H1 (cell line): ENCODE measurements at regions not wholly inside any gene's neighbourhood (a gene's known extent, or its start where the extent isn't known, plus 50 kb on each side); places are given as distances from the start of the nearest gene placed in this dataset.

ENCODE experiments used
- CTCF ChIA-PET: fragments of 300-600 bp; sonication (Branson Sonifier 250); formaldehyde crosslinking; loops from one replicate; lab custom pipeline; 2021; ENCODE audit not compliant: partially characterized antibody; lab: Charles Lee
- POLR2A ChIA-PET: fragments of 300-600 bp; sonication (Branson Sonifier 250); formaldehyde crosslinking; loops from one replicate; lab custom pipeline; 2021; ENCODE audit warnings: inconsistent platforms; ENCODE audit not compliant: partially characterized antibody; lab: Charles Lee
- DNase-seq, 2 experiments: peaks; one replicate each; pipeline versions ENCODE4 v3.0.0 to v3.0.0-alpha.2; 2010 to 2022; ENCODE audit warnings: low spot score in 2 of 2, low read depth in 1 of 2, mixed read lengths in 1 of 2
- FAIRE-seq: peaks from 2 replicates; lab custom pipeline; 2011; peaks lifted over from hg19 to GRCh38; lab: Jason Lieb, UNC
- H2AFZ ChIP-seq: 2 replicates; pipeline ENCODE4 v1.8.1; 2012; ENCODE audit warnings: low read length, inconsistent platforms
- H2AK5ac ChIP-seq: 2 replicates; pipeline ENCODE4 v1.6.1; 2013; ENCODE audit warnings: low read depth, low read length
- H2BK120ac ChIP-seq: replicated peaks from 2 replicates; pipeline ENCODE3; 2013; ENCODE audit warnings: low read depth, low read length, inconsistent platforms
- H2BK12ac ChIP-seq: 2 replicates; pipeline ENCODE4 v1.6.1; 2013; ENCODE audit warnings: low read depth, low read length
- H2BK15ac ChIP-seq: 2 replicates; pipeline ENCODE4 v1.6.1; 2013; ENCODE audit warnings: low read length
- H2BK20ac ChIP-seq: 2 replicates; pipeline ENCODE4 v1.6.1; 2013; ENCODE audit warnings: low read length
- H2BK5ac ChIP-seq: 2 replicates; pipeline ENCODE4 v1.6.1; 2013; ENCODE audit warnings: low read depth, low read length
- H3K14ac ChIP-seq: 2 replicates; pipeline ENCODE4 v1.6.1; 2013; ENCODE audit warnings: inconsistent platforms; ENCODE audit not compliant: insufficient read length
- H3K18ac ChIP-seq: 2 replicates; pipeline ENCODE4 v1.6.1; 2013; ENCODE audit warnings: low read length; ENCODE audit errors: extremely low read depth
- H3K23ac ChIP-seq: 2 replicates; pipeline ENCODE4 v1.6.1; 2013; ENCODE audit warnings: inconsistent platforms; ENCODE audit not compliant: insufficient read length
- H3K23me2 ChIP-seq: 2 replicates; pipeline ENCODE4 v1.6.1; 2013; ENCODE audit warnings: low read depth, low read length
- H3K27ac ChIP-seq: 2 replicates; pipeline ENCODE4 v1.6.1; 2011; ENCODE audit warnings: low read depth, low read length, inconsistent platforms
- H3K27me3 ChIP-seq, 4 experiments: replicated peaks in 1 of 4; 1 replicate in 1 of 4; 2 replicates in 3 of 4; pipeline versions ENCODE4 v1.6.1 to v1.8.1; 2011 to 2013; ENCODE audit warnings: low read length in 3 of 4, mild to moderate bottlenecking in 3 of 4, inconsistent platforms in 2 of 4, mixed read lengths in 2 of 4, moderate library complexity in 1 of 4; ENCODE audit not compliant: control insufficient read depth in 3 of 4, insufficient read depth in 3 of 4; ENCODE audit errors: extremely low read depth in 1 of 4
- H3K36me3 ChIP-seq, 4 experiments: 2 replicates each; pipeline versions ENCODE4 v1.6.1 to v1.8.1; 2011 to 2013; ENCODE audit warnings: mild to moderate bottlenecking in 4 of 4, low read length in 3 of 4, moderate library complexity in 2 of 4, control low read depth in 1 of 4, inconsistent platforms in 1 of 4; ENCODE audit not compliant: insufficient read depth in 4 of 4, control insufficient read depth in 2 of 4
- H3K4ac ChIP-seq: replicated peaks from 2 replicates; pipeline ENCODE3; 2013; ENCODE audit warnings: low read length, low read depth, mixed read lengths, inconsistent platforms; ENCODE audit not compliant: insufficient read length
- H3K4me1 ChIP-seq, 4 experiments: replicated peaks in 1 of 4; 1 replicate in 1 of 4; 2 replicates in 3 of 4; pipeline versions ENCODE4 v1.6.1 to v1.8.1; 2011 to 2013; ENCODE audit warnings: low read length in 3 of 4, inconsistent platforms in 2 of 4, mixed read lengths in 1 of 4; ENCODE audit not compliant: insufficient read depth in 4 of 4, control insufficient read depth in 3 of 4
- H3K4me2 ChIP-seq, 2 experiments: 2 replicates each; pipeline versions ENCODE4 v1.6.1 to v1.8.1; 2011 to 2013; ENCODE audit warnings: low read depth in 2 of 2, low read length in 2 of 2, control low read depth in 1 of 2, inconsistent platforms in 1 of 2, mild to moderate bottlenecking in 1 of 2; ENCODE audit not compliant: insufficient read depth in 1 of 2
- H3K4me3 ChIP-seq, 4 experiments: fragments of 200-600, 300-600 bp in 1 of 4; sonication (generic), shearing (Covaris generic), sonication (Bioruptor Twin) in 1 of 4; 2 replicates each; pipeline versions ENCODE4 v1.5.1 to v1.8.1; 2011 to 2016; ENCODE audit warnings: low read length in 4 of 4, low read depth in 3 of 4, control low read depth in 2 of 4, inconsistent platforms in 2 of 4, mild to moderate bottlenecking in 2 of 4, mixed read lengths in 1 of 4, moderate library complexity in 1 of 4; ENCODE audit not compliant: insufficient read depth in 2 of 4; ENCODE audit errors: extremely low read depth in 1 of 4
- H3K56ac ChIP-seq: replicated peaks from 2 replicates; pipeline ENCODE3; 2013; ENCODE audit warnings: low read depth, mild to moderate bottlenecking, mixed read lengths, low read length, inconsistent platforms; ENCODE audit not compliant: insufficient read length
- H3K79me1 ChIP-seq: 2 replicates; pipeline ENCODE4 v1.6.1; 2013; ENCODE audit warnings: low read depth, low read length, control low read depth
- H3K79me2 ChIP-seq, 2 experiments: 2 replicates each; pipeline versions ENCODE4 v1.6.1 to v1.8.1; 2012 to 2013; ENCODE audit warnings: low read length in 2 of 2, mild to moderate bottlenecking in 2 of 2, inconsistent platforms in 1 of 2; ENCODE audit not compliant: insufficient read depth in 2 of 2, control insufficient read depth in 1 of 2
- H3K9ac ChIP-seq, 4 experiments: replicated peaks in 1 of 4; 1 replicate in 1 of 4; 2 replicates in 3 of 4; pipeline versions ENCODE4 v1.6.1 to v1.8.1; 2011 to 2013; ENCODE audit warnings: low read depth in 3 of 4, low read length in 3 of 4, control low read depth in 2 of 4, mild to moderate bottlenecking in 2 of 4, moderate library complexity in 2 of 4, inconsistent platforms in 1 of 4; ENCODE audit errors: extremely low read depth in 1 of 4
- H3K9me3 ChIP-seq, 2 experiments: 2 replicates each; pipeline versions ENCODE4 v1.6.1 to v1.8.1; 2012 to 2013; ENCODE audit warnings: mild to moderate bottlenecking in 2 of 2, moderate library complexity in 2 of 2, control low read depth in 1 of 2, inconsistent platforms in 1 of 2, low read depth in 1 of 2, low read length in 1 of 2, mixed read lengths in 1 of 2; ENCODE audit not compliant: insufficient read depth in 2 of 2
- H4K20me1 ChIP-seq, 2 experiments: replicated peaks in 1 of 2; 2 replicates each; pipeline versions ENCODE3 to v1.8.1; 2011 to 2013; ENCODE audit warnings: inconsistent platforms in 2 of 2, low read length in 2 of 2, mild to moderate bottlenecking in 1 of 2; ENCODE audit not compliant: insufficient read depth in 2 of 2, control insufficient read depth in 1 of 2
- H4K5ac ChIP-seq: 2 replicates; pipeline ENCODE4 v1.6.1; 2013; ENCODE audit warnings: low read length, low read depth, mixed read lengths, inconsistent platforms; ENCODE audit not compliant: insufficient read length
- H4K8ac ChIP-seq: 2 replicates; pipeline ENCODE4 v1.8.0; 2013; ENCODE audit warnings: mild to moderate bottlenecking, moderate library complexity, low read length, inconsistent platforms; ENCODE audit not compliant: insufficient read depth; ENCODE audit errors: extremely low read depth
- H4K91ac ChIP-seq: replicated peaks from 2 replicates; pipeline ENCODE3; 2013; ENCODE audit warnings: low read length, mixed read lengths, inconsistent platforms; ENCODE audit not compliant: insufficient read length
- BCL11A ChIP-seq, 2 experiments: IDR thresholded peaks; one replicate each; pipeline ENCODE4 v1.6.1; 2011; ENCODE audit warnings: low read depth in 2 of 2, low read length in 2 of 2, mild to moderate bottlenecking in 2 of 2
- E2F6 ChIP-seq: IDR thresholded peaks from 2 replicates; pipeline ENCODE4 v1.6.1; 2012; ENCODE audit warnings: inconsistent platforms
- KDM4A ChIP-seq: IDR thresholded peaks from one replicate; pipeline ENCODE4 v1.7.1; 2012; ENCODE audit warnings: low read depth, mild to moderate bottlenecking, moderate library complexity, low read length, inconsistent platforms; ENCODE audit not compliant: severe bottlenecking
- RFX5 ChIP-seq: IDR thresholded peaks from 2 replicates; pipeline ENCODE4 v1.6.1; 2011; ENCODE audit warnings: low read depth, low read length, improper control_type of control experiment, borderline replicate concordance
- WGBS, 2 experiments: shearing (Covaris generic) in 1 of 2; methylation state at CpG; one replicate each; pipeline versions ENCODE4 v1.1.6 to v1.1.7; 2013 to 2015; ENCODE audit warnings: low lambda C conversion rate in 2 of 2, mixed read lengths in 2 of 2, inconsistent platforms in 1 of 2, low coverage in 1 of 2, missing lambda C conversion rate in 1 of 2; ENCODE audit not compliant: insufficient replicate concordance in 2 of 2, insufficient coverage in 1 of 2, insufficient read length in 1 of 2; ENCODE audit errors: extremely low coverage in 1 of 2, missing lambda C conversion rate in 1 of 2; 5-methylcytosine and 5-hydroxymethylcytosine counted together

- Histone ChIP-seq H3K79me1 (no peaks in the 10 kb centered on the region), H2BK15ac (no peak overlapping the region), H3K56ac (no peak overlapping the region), H2BK20ac (no peak overlapping the region), H3K23me2 (no peaks in the 10 kb centered on the region), H3K4me3 (no peak overlapping the region), H2BK5ac (no peak overlapping the region), H4K5ac (no peak overlapping the region), H3K23ac (no peak overlapping the region), H3K4me2 (no peak overlapping the region), H3K9me3 (no peaks in the 10 kb centered on the region), H3K36me3 (no peaks in the 10 kb centered on the region), H3K4ac (no peak overlapping the region), H3K9ac (no peak overlapping the region), H3K27me3 (no peaks in the 10 kb centered on the region), H4K91ac (no peak overlapping the region), H3K27ac (no peak overlapping the region), H2AK5ac (no peak overlapping the region), H3K14ac (no peak overlapping the region), H4K8ac (no peak overlapping the region), H2AFZ (no peak overlapping the region), H3K4me1 (no peaks in the 10 kb centered on the region), H3K18ac (no peak overlapping the region), H4K20me1 (no peaks in the 10 kb centered on the region), H2BK12ac (no peak overlapping the region), H2BK120ac (no peak overlapping the region), H3K79me2 (no peaks in the 10 kb centered on the region)
- DNase-seq (no peak), FAIRE-seq (no peak)
- WGBS, 2 experiments: 89 to 100% methylated on average over 1 to 3 of the region's 3 CpGs
- TF ChIP-seq KDM4A (no peak), E2F6 (no peak), BCL11A (IDR thresholded peaks at IDR 0.05; ENCODE audit: low read depth in 2 of 2, low read length in 2 of 2) (no peak), RFX5 (no peak)
- ChIA-PET CTCF (no interaction called here), POLR2A (no interaction called here)
These were observed 1149.1 kb upstream of the PCDH20 start for GRCh38 chr13:62564770-62565169.
